ENCODE measurements at regions not wholly inside any gene's neighbourhood (a gene's known extent, or its start where the extent isn't known, plus 50 kb on each side); places are given as distances from the start of the nearest gene placed in this dataset.

GRCh38 chr2:240346753-240347372, 88.6 kb upstream of the GPC1 start:
- Histone ChIP-seq H3K27ac (ENCODE audit: insufficient read depth in 1 of 2, low read depth in 1 of 2, low read length in 2 of 2, poor library complexity in 1 of 2, severe bottlenecking in 2 of 2) (no peak overlapping the region), H3K4me1 (ENCODE audit: control extremely low read depth in 1 of 4, control insufficient read depth in 4 of 4, insufficient read depth in 4 of 4, low read length in 3 of 4) (no peaks in the 10 kb centered on the region), H3K36me3 (ENCODE audit: control insufficient read depth in 4 of 4, insufficient read depth in 4 of 4, low read length in 3 of 4) (no peaks in the 10 kb centered on the region), H3K27me3 (replicated peaks in 2 of 5; ENCODE audit: control insufficient read depth in 4 of 5, insufficient read depth in 5 of 5, low read length in 4 of 5) (peaks cover 0 to 10% (median 0%) of the 10 kb centered on the region in 5 experiments), H3K9me3 (ENCODE audit: control extremely low read depth in 1 of 5, control insufficient read depth in 4 of 5, insufficient read depth in 2 of 5, low read depth in 1 of 5, low read length in 4 of 5) (peaks cover 0 to 18% (median 0%) of the 10 kb centered on the region in 5 experiments), H3K4me3 (ENCODE audit: control insufficient read depth in 1 of 7, extremely low read depth in 1 of 7, insufficient read depth in 4 of 7, low read depth in 2 of 7, low read length in 6 of 7) (no peak overlapping the region)
- CTCF ChIA-PET, result no interaction called here
- no peak for DNase-seq
- POLR2A ChIA-PET, result no interaction called here
- WGBS (ENCODE audit: insufficient coverage), result 93% methylated on average over 12 of the region's 20 CpGs

DNA sequence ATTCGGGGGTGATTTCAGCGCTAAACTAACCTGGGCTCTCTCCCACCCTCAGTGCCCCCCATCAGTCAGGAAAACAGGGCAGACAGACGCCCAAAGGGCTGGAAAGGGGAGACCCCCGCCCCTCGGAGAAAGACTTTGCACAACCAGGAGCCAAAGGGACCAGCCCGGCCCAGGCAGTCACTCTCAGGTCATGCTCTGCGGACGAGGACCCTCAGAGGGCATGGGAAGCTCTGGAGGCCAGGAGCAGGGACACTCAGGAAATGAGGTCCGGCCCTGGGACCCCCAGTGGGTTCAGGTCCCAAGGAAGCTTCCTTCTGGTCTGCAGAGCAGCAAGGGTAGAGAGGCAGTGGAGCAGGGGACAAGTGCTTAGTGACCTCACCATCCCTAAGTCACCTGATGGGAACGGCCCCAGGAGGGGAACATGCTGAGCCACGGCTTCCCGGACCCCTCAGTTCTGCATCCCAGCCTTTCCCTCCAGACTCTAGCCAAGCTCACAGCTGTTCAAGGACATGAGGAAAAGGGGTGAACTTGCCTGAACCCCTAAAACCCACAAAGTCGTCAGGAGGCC, 88.0 kb upstream of the GPC1 start:
- no peak overlapping the region for H3K27ac ChIP-seq (ENCODE audit: insufficient read depth in 1 of 2, low read depth in 1 of 2, low read length in 2 of 2, poor library complexity in 1 of 2, severe bottlenecking in 2 of 2)
- ChIA-PET CTCF (no interaction called here), POLR2A (no interaction called here)

DNA sequence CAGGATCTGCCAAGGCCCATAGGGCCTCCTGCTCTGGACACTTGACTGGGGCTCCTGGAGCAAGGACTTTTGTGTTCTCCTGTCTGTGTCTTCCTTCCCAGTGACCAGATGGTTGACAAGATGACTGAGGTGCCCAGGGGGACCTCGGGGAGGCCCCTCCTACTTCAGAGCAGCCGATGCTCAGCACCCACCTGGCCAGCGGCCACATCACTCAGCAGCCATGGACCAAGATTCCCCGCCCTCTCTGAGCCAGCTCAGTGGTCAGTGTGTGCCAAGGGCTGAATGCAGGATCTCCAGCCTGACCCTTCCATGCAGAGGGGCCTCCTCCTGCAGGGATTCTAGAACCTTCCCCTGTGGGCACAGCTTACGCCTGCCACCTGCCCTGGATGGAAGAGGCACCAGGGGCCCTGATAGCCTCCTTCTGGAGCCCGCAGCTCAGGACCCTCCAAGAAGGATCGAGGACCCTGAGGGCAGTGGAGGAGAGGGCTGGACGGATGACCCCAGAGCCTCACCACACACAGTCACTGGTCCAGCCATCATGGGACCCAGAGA, 87.4 kb upstream of the GPC1 start:
- peaks cover 0 to 10% (median 0%) of the 10 kb centered on the region in 5 experiments for H3K27me3 ChIP-seq (replicated peaks in 2 of 5; ENCODE audit: control insufficient read depth in 4 of 5, insufficient read depth in 5 of 5, low read length in 4 of 5)
- DNase-seq, result no peak
- no peak overlapping the region for H3K27ac ChIP-seq (ENCODE audit: insufficient read depth in 1 of 2, low read depth in 1 of 2, low read length in 2 of 2, poor library complexity in 1 of 2, severe bottlenecking in 2 of 2)
- H3K9me3 ChIP-seq (ENCODE audit: control extremely low read depth in 1 of 5, control insufficient read depth in 4 of 5, insufficient read depth in 2 of 5, low read depth in 1 of 5, low read length in 4 of 5), result peaks cover 0 to 18% (median 0%) of the 10 kb centered on the region in 5 experiments
- H3K4me1 ChIP-seq (ENCODE audit: control extremely low read depth in 1 of 4, control insufficient read depth in 4 of 4, insufficient read depth in 4 of 4, low read length in 3 of 4), result no peaks in the 10 kb centered on the region
- H3K36me3 ChIP-seq (ENCODE audit: control insufficient read depth in 4 of 4, insufficient read depth in 4 of 4, low read length in 3 of 4), result no peaks in the 10 kb centered on the region
- WGBS (ENCODE audit: insufficient coverage), result 93% methylated on average over 8 of the region's 8 CpGs
- ChIA-PET CTCF (no interaction called here), POLR2A (no interaction called here)
- no peak overlapping the region for H3K4me3 ChIP-seq (ENCODE audit: control insufficient read depth in 1 of 7, extremely low read depth in 1 of 7, insufficient read depth in 4 of 7, low read depth in 2 of 7, low read length in 6 of 7)

More for the DNA sequence above, 88.0 kb upstream of the GPC1 start:
- Histone ChIP-seq H3K36me3 (ENCODE audit: control insufficient read depth in 4 of 4, insufficient read depth in 4 of 4, low read length in 3 of 4) (no peaks in the 10 kb centered on the region), H3K4me3 (ENCODE audit: control insufficient read depth in 1 of 7, extremely low read depth in 1 of 7, insufficient read depth in 4 of 7, low read depth in 2 of 7, low read length in 6 of 7) (no peak overlapping the region), H3K27me3 (replicated peaks in 2 of 5; ENCODE audit: control insufficient read depth in 4 of 5, insufficient read depth in 5 of 5, low read length in 4 of 5) (peaks cover 0 to 10% (median 0%) of the 10 kb centered on the region in 5 experiments), H3K4me1 (ENCODE audit: control extremely low read depth in 1 of 4, control insufficient read depth in 4 of 4, insufficient read depth in 4 of 4, low read length in 3 of 4) (no peaks in the 10 kb centered on the region), H3K9me3 (ENCODE audit: control extremely low read depth in 1 of 5, control insufficient read depth in 4 of 5, insufficient read depth in 2 of 5, low read depth in 1 of 5, low read length in 4 of 5) (peaks cover 0 to 18% (median 0%) of the 10 kb centered on the region in 5 experiments)
- WGBS (ENCODE audit: insufficient coverage), result 92% methylated on average over 13 of the region's 13 CpGs
- no peak for DNase-seq

DNA sequence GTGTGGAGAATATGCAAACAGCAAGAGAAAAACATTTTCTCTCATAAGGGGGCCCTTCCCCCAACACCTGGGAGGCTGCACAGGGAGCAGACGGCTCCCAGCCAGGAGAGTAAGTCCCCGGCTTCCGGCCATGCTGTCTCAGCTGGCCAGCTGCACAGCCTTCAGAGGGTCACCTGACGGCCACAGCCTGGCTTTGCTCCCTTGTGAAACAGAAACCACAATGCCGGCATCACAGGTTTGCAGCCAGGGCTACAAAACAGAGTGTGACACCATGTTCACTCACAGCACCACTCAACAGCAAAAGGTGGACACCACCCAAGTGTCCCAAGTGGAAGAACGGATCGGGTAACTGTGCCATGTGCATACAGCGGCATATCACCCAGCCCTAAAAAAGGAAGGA, 86.9 kb upstream of the GPC1 start:
- Histone ChIP-seq H3K9me3 (ENCODE audit: control extremely low read depth in 1 of 5, control insufficient read depth in 4 of 5, insufficient read depth in 2 of 5, low read depth in 1 of 5, low read length in 4 of 5) (peaks cover 0 to 18% (median 0%) of the 10 kb centered on the region in 5 experiments), H3K27ac (ENCODE audit: insufficient read depth in 1 of 2, low read depth in 1 of 2, low read length in 2 of 2, poor library complexity in 1 of 2, severe bottlenecking in 2 of 2) (no peak overlapping the region), H3K4me3 (ENCODE audit: control insufficient read depth in 1 of 7, extremely low read depth in 1 of 7, insufficient read depth in 4 of 7, low read depth in 2 of 7, low read length in 6 of 7) (no peak overlapping the region), H3K4me1 (ENCODE audit: control extremely low read depth in 1 of 4, control insufficient read depth in 4 of 4, insufficient read depth in 4 of 4, low read length in 3 of 4) (no peaks in the 10 kb centered on the region), H3K36me3 (ENCODE audit: control insufficient read depth in 4 of 4, insufficient read depth in 4 of 4, low read length in 3 of 4) (no peaks in the 10 kb centered on the region), H3K27me3 (replicated peaks in 2 of 5; ENCODE audit: control insufficient read depth in 4 of 5, insufficient read depth in 5 of 5, low read length in 4 of 5) (peaks cover 0 to 10% (median 0%) of the 10 kb centered on the region in 5 experiments)
- WGBS (ENCODE audit: insufficient coverage), result 82% methylated on average over 8 of the region's 8 CpGs
- CTCF ChIA-PET, result no interaction called here
- no peak for DNase-seq
- POLR2A ChIA-PET, result no interaction called here

DNA sequence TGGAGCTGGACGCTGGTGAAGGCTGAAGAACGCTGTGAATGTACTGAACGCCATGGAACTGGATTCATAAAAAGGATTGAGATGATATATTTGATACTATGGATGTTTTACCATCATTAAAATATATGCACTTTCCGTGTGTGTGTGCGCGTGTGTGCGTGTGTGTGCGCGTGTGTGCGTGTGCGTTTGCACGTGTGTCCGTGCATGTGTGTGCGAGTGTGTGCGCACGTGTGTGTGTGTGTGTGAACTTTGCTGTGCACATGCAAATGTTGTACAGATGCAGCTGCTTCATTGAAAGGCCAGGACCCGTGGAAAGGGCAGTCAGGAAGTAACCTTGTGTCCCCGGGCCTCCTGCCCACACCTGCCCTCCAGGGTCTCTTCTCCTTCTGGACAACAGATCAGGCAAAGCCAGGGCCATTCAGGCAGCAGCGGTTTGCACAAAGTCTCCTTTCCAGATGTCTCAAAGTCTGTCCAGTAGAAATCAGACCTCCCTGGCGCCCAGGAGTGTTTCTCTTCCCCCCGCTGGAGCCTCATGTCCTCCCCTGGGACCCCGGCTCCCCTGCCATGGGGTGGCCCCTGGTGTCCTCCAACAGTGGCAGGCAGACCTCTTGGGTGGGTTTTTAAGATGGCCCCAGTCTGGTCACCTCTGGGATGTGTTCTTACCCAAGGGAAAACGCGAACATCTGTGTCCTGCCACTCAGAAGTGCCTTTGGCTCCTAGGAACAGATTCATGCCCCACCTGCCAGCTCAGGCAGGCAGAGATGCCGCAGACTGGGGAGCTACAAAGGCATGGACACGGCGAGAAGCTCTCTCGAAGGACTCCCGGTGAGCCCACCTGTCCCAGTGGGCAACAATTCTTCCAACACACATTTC, 86.1 kb upstream of the GPC1 start:
- ChIA-PET CTCF (no interaction called here), POLR2A (interaction anchor here (0.6 kb wide), 1 partner anchor 1280 kb away, joined by 3 read pairs; no protein-coding TSS in a partner anchor)
- H3K4me1 ChIP-seq (ENCODE audit: control extremely low read depth in 1 of 4, control insufficient read depth in 4 of 4, insufficient read depth in 4 of 4, low read length in 3 of 4), result no peaks in the 10 kb centered on the region
- no peak for DNase-seq
- H3K9me3 ChIP-seq (ENCODE audit: control extremely low read depth in 1 of 5, control insufficient read depth in 4 of 5, insufficient read depth in 2 of 5, low read depth in 1 of 5, low read length in 4 of 5), result peaks cover 0 to 14% (median 0%) of the 10 kb centered on the region in 5 experiments
- H3K27me3 ChIP-seq (replicated peaks in 2 of 5; ENCODE audit: control insufficient read depth in 4 of 5, insufficient read depth in 5 of 5, low read length in 4 of 5), result peaks cover 0 to 10% (median 0%) of the 10 kb centered on the region in 5 experiments
- no peak overlapping the region for H3K4me3 ChIP-seq (ENCODE audit: control insufficient read depth in 1 of 7, extremely low read depth in 1 of 7, insufficient read depth in 4 of 7, low read depth in 2 of 7, low read length in 6 of 7)
- no peaks in the 10 kb centered on the region for H3K36me3 ChIP-seq (ENCODE audit: control insufficient read depth in 4 of 4, insufficient read depth in 4 of 4, low read length in 3 of 4)
- 82% methylated on average over 24 of the region's 29 CpGs for WGBS (ENCODE audit: insufficient coverage)
- no peak overlapping the region for H3K27ac ChIP-seq (ENCODE audit: insufficient read depth in 1 of 2, low read depth in 1 of 2, low read length in 2 of 2, poor library complexity in 1 of 2, severe bottlenecking in 2 of 2)

DNA sequence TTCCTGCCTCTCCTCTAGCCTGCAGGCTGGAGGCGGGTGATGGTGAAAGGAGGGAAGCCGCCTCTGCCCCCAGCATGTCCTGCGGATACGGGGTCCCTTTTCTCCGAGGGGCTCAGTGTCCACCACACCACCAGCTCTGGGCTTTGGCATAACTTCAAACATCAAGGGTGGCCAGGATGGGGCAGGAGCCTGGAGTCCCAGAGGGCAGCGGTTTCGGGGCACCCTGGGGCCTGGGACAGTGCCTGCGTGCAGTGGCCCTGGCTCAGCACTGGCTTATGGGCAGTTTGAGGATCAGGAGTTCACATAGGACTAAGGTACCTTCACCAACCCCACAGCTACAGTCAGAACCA, 85.5 kb upstream of the GPC1 start:
- ChIA-PET POLR2A (interaction anchor here (0.6 kb wide), 1 partner anchor 1280 kb away, joined by 3 read pairs; no protein-coding TSS in a partner anchor), CTCF (no interaction called here)
- WGBS (ENCODE audit: insufficient coverage), result 94% methylated on average over 5 of the region's 8 CpGs
- Histone ChIP-seq H3K4me3 (ENCODE audit: control insufficient read depth in 1 of 7, extremely low read depth in 1 of 7, insufficient read depth in 4 of 7, low read depth in 2 of 7, low read length in 6 of 7) (no peak overlapping the region), H3K27ac (ENCODE audit: insufficient read depth in 1 of 2, low read depth in 1 of 2, low read length in 2 of 2, poor library complexity in 1 of 2, severe bottlenecking in 2 of 2) (no peak overlapping the region), H3K9me3 (ENCODE audit: control extremely low read depth in 1 of 5, control insufficient read depth in 4 of 5, insufficient read depth in 2 of 5, low read depth in 1 of 5, low read length in 4 of 5) (peaks cover 0 to 9% (median 0%) of the 10 kb centered on the region in 5 experiments), H3K27me3 (replicated peaks in 2 of 5; ENCODE audit: control insufficient read depth in 4 of 5, insufficient read depth in 5 of 5, low read length in 4 of 5) (peaks cover 0 to 9% (median 0%) of the 10 kb centered on the region in 5 experiments), H3K4me1 (ENCODE audit: control extremely low read depth in 1 of 4, control insufficient read depth in 4 of 4, insufficient read depth in 4 of 4, low read length in 3 of 4) (no peaks in the 10 kb centered on the region), H3K36me3 (ENCODE audit: control insufficient read depth in 4 of 4, insufficient read depth in 4 of 4, low read length in 3 of 4) (no peaks in the 10 kb centered on the region)
- no peak for DNase-seq

Measured in common myeloid progenitor, CD34-positive (primary cell).